OCI-LY1 (cell line): ENCODE measurements at regions not wholly inside any gene's neighbourhood (a gene's known extent, or its start where the extent isn't known, plus 50 kb on each side); places are given as distances from the start of the nearest gene placed in this dataset.

Experiments used
- H2AFZ ChIP-seq: fragments of 200-600 bp; sonication (generic), shearing (Covaris generic); 2 replicates; pipeline ENCODE4 v1.6.0; 2014; ENCODE audit warnings: antibody characterized with exemption, mild to moderate bottlenecking, low read length
- H3F3A ChIP-seq: fragments of 200-600 bp; sonication (generic), shearing (Covaris generic); 2 replicates; pipeline ENCODE4 v1.6.0; 2014; ENCODE audit warnings: mild to moderate bottlenecking, antibody characterized with exemption, low read length, moderate library complexity; ENCODE audit not compliant: insufficient read depth
- H3K27ac ChIP-seq: fragments of 200-600 bp; sonication (generic); 2 replicates; pipeline ENCODE4 v1.5.1; 2014; ENCODE audit warnings: low read length, mixed run types, mild to moderate bottlenecking, low read depth; ENCODE audit not compliant: poor library complexity, severe bottlenecking
- H3K27me3 ChIP-seq: fragments of 200-600 bp; sonication (generic); 2 replicates; pipeline ENCODE4 v1.6.0; 2014; ENCODE audit warnings: antibody characterized with exemption, mild to moderate bottlenecking, low read length, moderate library complexity; ENCODE audit not compliant: insufficient read depth
- H3K36me3 ChIP-seq: fragments of 200-600 bp; sonication (generic); 2 replicates; pipeline ENCODE4 v1.6.1; 2014; ENCODE audit warnings: mild to moderate bottlenecking, antibody characterized with exemption, low read length, moderate library complexity, mixed read lengths; ENCODE audit not compliant: insufficient read depth
- H3K4me1 ChIP-seq: fragments of 200-600 bp; sonication (generic); 2 replicates; pipeline ENCODE4 v1.5.1; 2014; ENCODE audit warnings: mild to moderate bottlenecking, low read length, moderate library complexity; ENCODE audit not compliant: insufficient read depth, severe bottlenecking
- H3K4me2 ChIP-seq: fragments of 200-600 bp; sonication (generic), shearing (Covaris generic); 2 replicates; pipeline ENCODE4 v1.6.1; 2014; ENCODE audit warnings: low read length
- H3K4me3 ChIP-seq: fragments of 200-600 bp; sonication (generic); 2 replicates; pipeline ENCODE4 v1.5.1; 2014; ENCODE audit warnings: low read length, low read depth, mild to moderate bottlenecking, mixed read lengths; ENCODE audit not compliant: poor library complexity, severe bottlenecking
- H3K79me2 ChIP-seq: fragments of 200-600 bp; shearing (Covaris generic); 2 replicates; pipeline ENCODE4 v1.6.1; 2016; ENCODE audit warnings: mixed run types, low read length, mixed read lengths; ENCODE audit not compliant: insufficient read depth
- H3K9ac ChIP-seq: fragments of 200-600 bp; sonication (generic), shearing (Covaris generic); 2 replicates; pipeline ENCODE4 v1.6.1; 2014; ENCODE audit warnings: mild to moderate bottlenecking, low read length, mixed read lengths
- H3K9me2 ChIP-seq: fragments of 200-600 bp; sonication (generic), shearing (Covaris generic); 2 replicates; pipeline ENCODE4 v1.6.1; 2014; ENCODE audit warnings: low read depth, mild to moderate bottlenecking, low read length, mixed read lengths
- H3K9me3 ChIP-seq: fragments of 200-600 bp; shearing (Covaris generic); 2 replicates; pipeline ENCODE4 v1.6.1; 2014; ENCODE audit warnings: low read length, mixed read lengths
- H4K20me1 ChIP-seq: fragments of 200-600 bp; sonication (generic), shearing (Covaris generic); 2 replicates; pipeline ENCODE4 v1.6.0; 2016; ENCODE audit warnings: mild to moderate bottlenecking, low read length; ENCODE audit not compliant: insufficient read depth
- EZH2 ChIP-seq: fragments of 200-600 bp; sonication (generic), shearing (Covaris generic); IDR thresholded peaks from 2 replicates; pipeline ENCODE4 v1.8.0; 2017; ENCODE audit warnings: borderline replicate concordance, mixed run types, mild to moderate bottlenecking, antibody characterized with exemption, low read length, moderate library complexity, mixed read lengths
- TF ChIP-seq, protein P1 (sequence below): fragments of 200-600 bp; sonication (generic), shearing (Covaris generic); IDR thresholded peaks from 2 replicates; pipeline ENCODE4 v1.5.1; 2017; ENCODE audit warnings: mild to moderate bottlenecking, antibody characterized with exemption, low read length, moderate library complexity, mixed read lengths

DNA sequence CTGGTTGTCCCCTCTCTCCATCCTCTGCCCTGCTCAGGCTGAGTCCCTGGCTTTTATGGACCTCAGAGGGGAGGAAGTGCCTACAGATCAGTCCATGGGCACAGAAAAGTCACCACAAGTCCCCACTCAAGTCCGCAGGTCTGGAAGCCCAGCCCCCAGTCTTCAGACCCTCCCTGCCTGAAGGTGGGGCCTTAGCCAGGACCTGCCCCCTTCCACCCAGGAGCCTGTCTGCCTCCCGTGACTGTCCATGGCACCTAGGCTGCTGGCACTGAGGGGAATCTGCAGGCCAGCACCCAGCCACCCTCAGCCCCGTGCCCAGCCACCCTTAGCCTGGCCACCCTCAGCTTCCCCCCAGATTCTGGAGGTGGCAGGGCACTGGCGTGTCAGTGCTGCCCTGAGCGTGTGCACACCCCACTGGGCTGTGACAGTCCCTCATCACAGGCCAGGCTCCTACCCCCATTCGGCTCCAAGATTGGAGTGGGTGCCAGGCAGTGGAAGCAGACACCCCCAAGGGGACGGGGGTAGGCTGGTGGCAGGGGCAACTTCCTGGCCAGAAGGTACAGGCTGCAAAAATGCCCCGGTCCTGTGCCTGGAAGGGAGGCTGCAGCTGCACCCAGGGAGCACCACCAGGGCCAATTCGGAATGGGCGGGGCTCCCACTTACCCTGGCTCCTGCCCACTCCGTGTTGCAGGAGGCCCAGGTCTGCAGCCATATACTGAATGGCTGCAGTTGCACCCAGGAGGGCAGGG is 154.7 kb upstream of the RMP24 start:
- Histone ChIP-seq H3K9me2 (no peaks in the 10 kb centered on the region), H3K27me3 (no peaks in the 10 kb centered on the region), H2AFZ (no peak overlapping the region), H3K4me3 (no peak overlapping the region), H4K20me1 (no peaks in the 10 kb centered on the region), H3K9me3 (no peaks in the 10 kb centered on the region), H3F3A (no peaks in the 10 kb centered on the region), H3K36me3 (no peaks in the 10 kb centered on the region), H3K4me2 (no peak overlapping the region), H3K9ac (no peak overlapping the region), H3K79me2 (no peaks in the 10 kb centered on the region), H3K27ac (no peak overlapping the region), H3K4me1 (no peaks in the 10 kb centered on the region)
- TF ChIP-seq, protein P1, sequence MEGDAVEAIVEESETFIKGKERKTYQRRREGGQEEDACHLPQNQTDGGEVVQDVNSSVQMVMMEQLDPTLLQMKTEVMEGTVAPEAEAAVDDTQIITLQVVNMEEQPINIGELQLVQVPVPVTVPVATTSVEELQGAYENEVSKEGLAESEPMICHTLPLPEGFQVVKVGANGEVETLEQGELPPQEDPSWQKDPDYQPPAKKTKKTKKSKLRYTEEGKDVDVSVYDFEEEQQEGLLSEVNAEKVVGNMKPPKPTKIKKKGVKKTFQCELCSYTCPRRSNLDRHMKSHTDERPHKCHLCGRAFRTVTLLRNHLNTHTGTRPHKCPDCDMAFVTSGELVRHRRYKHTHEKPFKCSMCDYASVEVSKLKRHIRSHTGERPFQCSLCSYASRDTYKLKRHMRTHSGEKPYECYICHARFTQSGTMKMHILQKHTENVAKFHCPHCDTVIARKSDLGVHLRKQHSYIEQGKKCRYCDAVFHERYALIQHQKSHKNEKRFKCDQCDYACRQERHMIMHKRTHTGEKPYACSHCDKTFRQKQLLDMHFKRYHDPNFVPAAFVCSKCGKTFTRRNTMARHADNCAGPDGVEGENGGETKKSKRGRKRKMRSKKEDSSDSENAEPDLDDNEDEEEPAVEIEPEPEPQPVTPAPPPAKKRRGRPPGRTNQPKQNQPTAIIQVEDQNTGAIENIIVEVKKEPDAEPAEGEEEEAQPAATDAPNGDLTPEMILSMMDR = no peak
- TF ChIP-seq EZH2 = no peak

DNA sequence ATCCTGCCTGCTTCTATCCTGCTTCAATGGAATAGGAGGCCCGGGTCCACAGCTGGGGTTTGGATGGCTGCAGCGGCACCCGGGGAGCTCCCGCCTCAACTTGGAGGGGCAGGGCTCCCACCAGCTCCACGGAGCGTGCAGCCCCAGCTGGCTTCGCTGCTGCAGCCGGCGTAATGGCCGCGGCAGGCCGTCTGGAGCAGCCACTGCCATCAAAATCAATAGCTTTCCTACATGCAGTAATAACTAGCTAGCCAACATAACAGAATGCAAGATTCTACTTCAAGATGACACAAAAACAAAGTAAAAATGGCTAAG is 154.2 kb upstream of the RMP24 start:
- TF ChIP-seq, protein P1 = no peak
- no peak for TF ChIP-seq EZH2
- Histone ChIP-seq H3K4me2 (no peak overlapping the region), H2AFZ (no peak overlapping the region)

DNA sequence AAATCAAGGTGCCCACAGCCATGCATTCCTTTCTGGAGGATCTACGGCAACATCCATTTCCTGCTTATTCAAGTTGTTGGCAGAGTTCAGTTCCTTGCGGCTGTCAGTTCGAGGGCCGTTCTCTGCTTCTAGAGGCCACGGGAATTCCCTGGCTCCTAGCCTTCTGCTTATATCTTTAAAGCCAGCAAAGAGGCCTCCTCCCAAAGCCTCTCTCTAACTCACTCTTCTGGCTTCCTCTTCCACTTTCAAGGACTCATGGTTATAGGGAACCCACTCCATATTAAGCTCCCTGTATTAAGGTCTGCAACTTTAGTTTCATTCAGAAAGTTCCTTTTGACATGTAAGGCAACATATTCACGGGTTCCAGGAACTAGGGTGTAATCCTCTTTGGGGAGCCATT is 150.1 kb upstream of the RMP24 start:
- TF ChIP-seq, protein P1 = no peak
- TF ChIP-seq EZH2 = no peak

More for the DNA sequence above, 154.2 kb upstream of the RMP24 start:
- Histone ChIP-seq H3K27me3 (no peaks in the 10 kb centered on the region), H3K9me3 (no peaks in the 10 kb centered on the region), H3K9me2 (no peaks in the 10 kb centered on the region), H3K9ac (no peak overlapping the region), H3K79me2 (no peaks in the 10 kb centered on the region), H3F3A (no peaks in the 10 kb centered on the region), H3K4me1 (no peaks in the 10 kb centered on the region), H3K36me3 (no peaks in the 10 kb centered on the region), H3K27ac (no peak overlapping the region), H4K20me1 (no peaks in the 10 kb centered on the region), H3K4me3 (no peak overlapping the region)

More for the DNA sequence above, 150.1 kb upstream of the RMP24 start:
- Histone ChIP-seq H3K27me3 (no peaks in the 10 kb centered on the region), H3K4me2 (no peak overlapping the region), H3K4me1 (no peaks in the 10 kb centered on the region), H3K9ac (no peak overlapping the region), H3K36me3 (no peaks in the 10 kb centered on the region), H3K27ac (no peak overlapping the region), H4K20me1 (no peaks in the 10 kb centered on the region), H3K9me2 (no peaks in the 10 kb centered on the region), H3F3A (no peaks in the 10 kb centered on the region), H3K79me2 (no peaks in the 10 kb centered on the region), H3K9me3 (no peaks in the 10 kb centered on the region), H3K4me3 (no peak overlapping the region), H2AFZ (no peak overlapping the region)
